H1 (cell line): ENCODE measurements at regions not wholly inside any gene's neighbourhood (a gene's known extent, or its start where the extent isn't known, plus 50 kb on each side); places are given as distances from the start of the nearest gene placed in this dataset.

Experiments used
- CTCF ChIA-PET: fragments of 300-600 bp; sonication (Branson Sonifier 250); formaldehyde crosslinking; loops from one replicate; lab custom pipeline; 2021; ENCODE audit not compliant: partially characterized antibody; lab: Charles Lee
- POLR2A ChIA-PET: fragments of 300-600 bp; sonication (Branson Sonifier 250); formaldehyde crosslinking; loops from one replicate; lab custom pipeline; 2021; ENCODE audit warnings: inconsistent platforms; ENCODE audit not compliant: partially characterized antibody; lab: Charles Lee
- DNase-seq, 2 experiments: peaks; one replicate each; pipeline versions ENCODE4 v3.0.0 to v3.0.0-alpha.2; 2010 to 2022; ENCODE audit warnings: low spot score in 2 of 2, low read depth in 1 of 2, mixed read lengths in 1 of 2
- FAIRE-seq: peaks from 2 replicates; lab custom pipeline; 2011; peaks lifted over from hg19 to GRCh38; lab: Jason Lieb, UNC
- H2AFZ ChIP-seq: 2 replicates; pipeline ENCODE4 v1.8.1; 2012; ENCODE audit warnings: low read length, inconsistent platforms
- H2AK5ac ChIP-seq: 2 replicates; pipeline ENCODE4 v1.6.1; 2013; ENCODE audit warnings: low read depth, low read length
- H2BK120ac ChIP-seq: replicated peaks from 2 replicates; pipeline ENCODE3; 2013; ENCODE audit warnings: low read depth, low read length, inconsistent platforms
- H2BK12ac ChIP-seq: 2 replicates; pipeline ENCODE4 v1.6.1; 2013; ENCODE audit warnings: low read depth, low read length
- H2BK15ac ChIP-seq: 2 replicates; pipeline ENCODE4 v1.6.1; 2013; ENCODE audit warnings: low read length
- H2BK20ac ChIP-seq: 2 replicates; pipeline ENCODE4 v1.6.1; 2013; ENCODE audit warnings: low read length
- H2BK5ac ChIP-seq: 2 replicates; pipeline ENCODE4 v1.6.1; 2013; ENCODE audit warnings: low read depth, low read length
- H3K14ac ChIP-seq: 2 replicates; pipeline ENCODE4 v1.6.1; 2013; ENCODE audit warnings: inconsistent platforms; ENCODE audit not compliant: insufficient read length
- H3K18ac ChIP-seq: 2 replicates; pipeline ENCODE4 v1.6.1; 2013; ENCODE audit warnings: low read length; ENCODE audit errors: extremely low read depth
- H3K23ac ChIP-seq: 2 replicates; pipeline ENCODE4 v1.6.1; 2013; ENCODE audit warnings: inconsistent platforms; ENCODE audit not compliant: insufficient read length
- H3K23me2 ChIP-seq: 2 replicates; pipeline ENCODE4 v1.6.1; 2013; ENCODE audit warnings: low read depth, low read length
- H3K27ac ChIP-seq: 2 replicates; pipeline ENCODE4 v1.6.1; 2011; ENCODE audit warnings: low read depth, low read length, inconsistent platforms
- H3K27me3 ChIP-seq, 4 experiments: replicated peaks in 1 of 4; 1 replicate in 1 of 4; 2 replicates in 3 of 4; pipeline versions ENCODE4 v1.6.1 to v1.8.1; 2011 to 2013; ENCODE audit warnings: low read length in 3 of 4, mild to moderate bottlenecking in 3 of 4, inconsistent platforms in 2 of 4, mixed read lengths in 2 of 4, moderate library complexity in 1 of 4; ENCODE audit not compliant: control insufficient read depth in 3 of 4, insufficient read depth in 3 of 4; ENCODE audit errors: extremely low read depth in 1 of 4
- H3K36me3 ChIP-seq, 4 experiments: 2 replicates each; pipeline versions ENCODE4 v1.6.1 to v1.8.1; 2011 to 2013; ENCODE audit warnings: mild to moderate bottlenecking in 4 of 4, low read length in 3 of 4, moderate library complexity in 2 of 4, control low read depth in 1 of 4, inconsistent platforms in 1 of 4; ENCODE audit not compliant: insufficient read depth in 4 of 4, control insufficient read depth in 2 of 4
- H3K4ac ChIP-seq: replicated peaks from 2 replicates; pipeline ENCODE3; 2013; ENCODE audit warnings: low read length, low read depth, mixed read lengths, inconsistent platforms; ENCODE audit not compliant: insufficient read length
- H3K4me1 ChIP-seq, 4 experiments: replicated peaks in 1 of 4; 1 replicate in 1 of 4; 2 replicates in 3 of 4; pipeline versions ENCODE4 v1.6.1 to v1.8.1; 2011 to 2013; ENCODE audit warnings: low read length in 3 of 4, inconsistent platforms in 2 of 4, mixed read lengths in 1 of 4; ENCODE audit not compliant: insufficient read depth in 4 of 4, control insufficient read depth in 3 of 4
- H3K4me2 ChIP-seq, 2 experiments: 2 replicates each; pipeline versions ENCODE4 v1.6.1 to v1.8.1; 2011 to 2013; ENCODE audit warnings: low read depth in 2 of 2, low read length in 2 of 2, control low read depth in 1 of 2, inconsistent platforms in 1 of 2, mild to moderate bottlenecking in 1 of 2; ENCODE audit not compliant: insufficient read depth in 1 of 2
- H3K4me3 ChIP-seq, 4 experiments: fragments of 200-600, 300-600 bp in 1 of 4; sonication (generic), shearing (Covaris generic), sonication (Bioruptor Twin) in 1 of 4; 2 replicates each; pipeline versions ENCODE4 v1.5.1 to v1.8.1; 2011 to 2016; ENCODE audit warnings: low read length in 4 of 4, low read depth in 3 of 4, control low read depth in 2 of 4, inconsistent platforms in 2 of 4, mild to moderate bottlenecking in 2 of 4, mixed read lengths in 1 of 4, moderate library complexity in 1 of 4; ENCODE audit not compliant: insufficient read depth in 2 of 4; ENCODE audit errors: extremely low read depth in 1 of 4
- H3K56ac ChIP-seq: replicated peaks from 2 replicates; pipeline ENCODE3; 2013; ENCODE audit warnings: low read depth, mild to moderate bottlenecking, mixed read lengths, low read length, inconsistent platforms; ENCODE audit not compliant: insufficient read length
- H3K79me1 ChIP-seq: 2 replicates; pipeline ENCODE4 v1.6.1; 2013; ENCODE audit warnings: low read depth, low read length, control low read depth
- H3K79me2 ChIP-seq, 2 experiments: 2 replicates each; pipeline versions ENCODE4 v1.6.1 to v1.8.1; 2012 to 2013; ENCODE audit warnings: low read length in 2 of 2, mild to moderate bottlenecking in 2 of 2, inconsistent platforms in 1 of 2; ENCODE audit not compliant: insufficient read depth in 2 of 2, control insufficient read depth in 1 of 2
- H3K9ac ChIP-seq, 4 experiments: replicated peaks in 1 of 4; 1 replicate in 1 of 4; 2 replicates in 3 of 4; pipeline versions ENCODE4 v1.6.1 to v1.8.1; 2011 to 2013; ENCODE audit warnings: low read depth in 3 of 4, low read length in 3 of 4, control low read depth in 2 of 4, mild to moderate bottlenecking in 2 of 4, moderate library complexity in 2 of 4, inconsistent platforms in 1 of 4; ENCODE audit errors: extremely low read depth in 1 of 4
- H3K9me3 ChIP-seq, 2 experiments: 2 replicates each; pipeline versions ENCODE4 v1.6.1 to v1.8.1; 2012 to 2013; ENCODE audit warnings: mild to moderate bottlenecking in 2 of 2, moderate library complexity in 2 of 2, control low read depth in 1 of 2, inconsistent platforms in 1 of 2, low read depth in 1 of 2, low read length in 1 of 2, mixed read lengths in 1 of 2; ENCODE audit not compliant: insufficient read depth in 2 of 2
- H4K20me1 ChIP-seq, 2 experiments: replicated peaks in 1 of 2; 2 replicates each; pipeline versions ENCODE3 to v1.8.1; 2011 to 2013; ENCODE audit warnings: inconsistent platforms in 2 of 2, low read length in 2 of 2, mild to moderate bottlenecking in 1 of 2; ENCODE audit not compliant: insufficient read depth in 2 of 2, control insufficient read depth in 1 of 2
- H4K5ac ChIP-seq: 2 replicates; pipeline ENCODE4 v1.6.1; 2013; ENCODE audit warnings: low read length, low read depth, mixed read lengths, inconsistent platforms; ENCODE audit not compliant: insufficient read length
- H4K8ac ChIP-seq: 2 replicates; pipeline ENCODE4 v1.8.0; 2013; ENCODE audit warnings: mild to moderate bottlenecking, moderate library complexity, low read length, inconsistent platforms; ENCODE audit not compliant: insufficient read depth; ENCODE audit errors: extremely low read depth
- H4K91ac ChIP-seq: replicated peaks from 2 replicates; pipeline ENCODE3; 2013; ENCODE audit warnings: low read length, mixed read lengths, inconsistent platforms; ENCODE audit not compliant: insufficient read length
- BACH1 ChIP-seq: IDR thresholded peaks from 2 replicates; pipeline ENCODE4 v1.6.1; 2012; ENCODE audit warnings: low read length, improper control_type of control experiment
- BRCA1 ChIP-seq: IDR thresholded peaks from 2 replicates; pipeline ENCODE4 v1.6.1; 2012; ENCODE audit warnings: low read depth, low read length, improper control_type of control experiment
- CTCF ChIP-seq, 3 experiments: IDR thresholded peaks; 1 replicate in 2 of 3; 2 replicates in 1 of 3; pipeline versions ENCODE4 v1.5.1 to v1.6.1; 2011; ENCODE audit warnings: low read length in 3 of 3, mild to moderate bottlenecking in 3 of 3, inconsistent platforms in 2 of 3, low read depth in 1 of 3, moderate library complexity in 1 of 3; ENCODE audit not compliant: insufficient read depth in 1 of 3; ENCODE audit errors: control extremely low read depth in 1 of 3
- EP300 ChIP-seq, 2 experiments: IDR thresholded peaks; 1 replicate in 1 of 2; 2 replicates in 1 of 2; pipeline ENCODE4 v1.6.1; 2011 to 2012; ENCODE audit warnings: low read depth in 2 of 2, low read length in 2 of 2, mild to moderate bottlenecking in 2 of 2, borderline replicate concordance in 1 of 2, inconsistent platforms in 1 of 2, moderate library complexity in 1 of 2
- EZH2 ChIP-seq: fragments of 200-600 bp; sonication (generic); IDR thresholded peaks from 2 replicates; pipeline ENCODE4 v1.7.1; 2012; ENCODE audit warnings: low read depth, mild to moderate bottlenecking, moderate library complexity, low read length, inconsistent platforms; ENCODE audit not compliant: severe bottlenecking
- HDAC2 ChIP-seq, 2 experiments: fragments of 300-600 bp in 1 of 2; sonication (generic) in 1 of 2; IDR thresholded peaks; 2 replicates each; pipeline ENCODE4 v1.6.1; 2011 to 2012; ENCODE audit warnings: low read depth in 2 of 2, low read length in 2 of 2, mild to moderate bottlenecking in 2 of 2, moderate library complexity in 2 of 2, borderline replicate concordance in 1 of 2, inconsistent platforms in 1 of 2
- NANOG ChIP-seq: IDR thresholded peaks from 2 replicates; pipeline ENCODE4 v1.6.1; 2011; ENCODE audit warnings: low read length, low read depth, mild to moderate bottlenecking, inconsistent platforms; ENCODE audit not compliant: insufficient read depth, poor library complexity, severe bottlenecking
- RAD21 ChIP-seq, 2 experiments: IDR thresholded peaks in 1 of 2; conservative IDR thresholded peaks in 1 of 2; 2 replicates each; pipeline ENCODE4 v1.6.1; 2011; ENCODE audit warnings: low read depth in 2 of 2, low read length in 2 of 2, improper control_type of control experiment in 1 of 2, inconsistent platforms in 1 of 2, mild to moderate bottlenecking in 1 of 2, moderate library complexity in 1 of 2
- TCF12 ChIP-seq: IDR thresholded peaks from 2 replicates; pipeline ENCODE4 v1.6.1; 2011; ENCODE audit warnings: low read depth, mild to moderate bottlenecking, low read length
- WGBS, 2 experiments: shearing (Covaris generic) in 1 of 2; methylation state at CpG; one replicate each; pipeline versions ENCODE4 v1.1.6 to v1.1.7; 2013 to 2015; ENCODE audit warnings: low lambda C conversion rate in 2 of 2, mixed read lengths in 2 of 2, inconsistent platforms in 1 of 2, low coverage in 1 of 2, missing lambda C conversion rate in 1 of 2; ENCODE audit not compliant: insufficient replicate concordance in 2 of 2, insufficient coverage in 1 of 2, insufficient read length in 1 of 2; ENCODE audit errors: extremely low coverage in 1 of 2, missing lambda C conversion rate in 1 of 2; 5-methylcytosine and 5-hydroxymethylcytosine counted together

- H3K79me1 ChIP-seq: no peaks in the 10 kb centered on the region
- no peak overlapping the region for H4K5ac ChIP-seq
- H3K23me2 ChIP-seq: no peaks in the 10 kb centered on the region
- no peak overlapping the region for H4K8ac ChIP-seq
- no peaks in the 10 kb centered on the region; a peak in 2 of 7 replicates for H3K27me3 ChIP-seq
- no peak overlapping the region for H2BK20ac ChIP-seq
- H3K9ac ChIP-seq: no peak overlapping the region
- H2BK5ac ChIP-seq: no peak overlapping the region
- no peak overlapping the region for H2BK15ac ChIP-seq
- no peak overlapping the region for H2BK12ac ChIP-seq
- no peak overlapping the region for H3K14ac ChIP-seq
- no peak overlapping the region for H2BK120ac ChIP-seq
- no peak overlapping the region for H3K27ac ChIP-seq
- H3K4me2 ChIP-seq: no peak overlapping the region
- H3K4me1 ChIP-seq: no peaks in the 10 kb centered on the region
- no peak overlapping the region for H3K23ac ChIP-seq
- POLR2A ChIA-PET: no interaction called here
- no peak overlapping the region for H2AK5ac ChIP-seq
- H4K91ac ChIP-seq: no peak overlapping the region
- H3K56ac ChIP-seq: no peak overlapping the region
- H3K4me3 ChIP-seq: no peak overlapping the region
- FAIRE-seq (no peak), DNase-seq (no peak)
- no peaks in the 10 kb centered on the region for H4K20me1 ChIP-seq
- no peaks in the 10 kb centered on the region for H3K36me3 ChIP-seq
- no peaks in the 10 kb centered on the region for H3K9me3 ChIP-seq
- no peaks in the 10 kb centered on the region for H3K79me2 ChIP-seq
- no peak overlapping the region for H3K4ac ChIP-seq
- CTCF ChIA-PET: interaction anchor here (0.6 to 2.2 kb wide), 3 partner anchors 14 to 88 kb away, joined by 3 to 13 read pairs (median 3); no protein-coding TSS in a partner anchor
- no peak overlapping the region for H2AFZ ChIP-seq
- no peak overlapping the region for H3K18ac ChIP-seq
- 89% methylated on average over 12 of the region's 12 CpGs; no CpG with 5 or more reads in 1 of the 2 experiments for WGBS, 2 experiments
- no peak for TF ChIP-seq RAD21 (IDR thresholded peaks at IDR 0.05 in 1 of 2, conservative IDR thresholded peaks at IDR 0.05 in 1 of 2; ENCODE audit: low read depth in 2 of 2, low read length in 2 of 2)
- no peak for TF ChIP-seq EP300 (IDR thresholded peaks at IDR 0.05; ENCODE audit: borderline replicate concordance in 1 of 2, low read depth in 2 of 2, low read length in 2 of 2)
- TF ChIP-seq BACH1: no peak
- no peak for TF ChIP-seq NANOG
- TF ChIP-seq EZH2: no peak
- TF ChIP-seq TCF12: no peak
- TF ChIP-seq CTCF (IDR thresholded peaks at IDR 0.05; ENCODE audit: control extremely low read depth in 1 of 3, insufficient read depth in 1 of 3, low read depth in 1 of 3, low read length in 3 of 3): no peak
- TF ChIP-seq HDAC2 (IDR thresholded peaks at IDR 0.05; ENCODE audit: borderline replicate concordance in 1 of 2, low read depth in 2 of 2, low read length in 2 of 2): no peak
- no peak for TF ChIP-seq BRCA1
These were observed 134.1 kb upstream of the TMEM45B start for GRCh38 chr11:129681344-129682114.
